HepG2 (cell line): ENCODE measurements at regions not wholly inside any gene's neighbourhood (a gene's known extent, or its start where the extent isn't known, plus 50 kb on each side); places are given as distances from the start of the nearest gene placed in this dataset.

Experiments
- ATAC-seq: fragments of 200-7000 bp; cut with Tn5 transposase; 3 replicates; pipeline ENCODE4 v1.9.1; 2020; ENCODE audit warnings: mild to moderate bottlenecking, moderate library complexity
- BruUV-seq: library from RNA; stranded (reverse); fragments of 400-500 nt; replicated peaks from 2 replicates; lab custom pipeline; 2021; lab: Mats Ljungman, UMichigan
- CTCF ChIA-PET: fragments of 300-600 bp; formaldehyde crosslinking; extraction: SDS; loops from one replicate; lab custom pipeline; 2021; ENCODE audit warnings: low total read pairs, inconsistent platforms, low intra/inter-chr PET ratio; lab: Yijun Ruan, JAX
- POLR2A ChIA-PET: fragments of 350-600 bp; sonication (Branson Sonifier 250); formaldehyde crosslinking; loops from one replicate; lab custom pipeline; 2020; ENCODE audit warnings: antibody characterized with exemption, inconsistent platforms; lab: Yijun Ruan, JAX
- DNase-seq: peaks from one replicate; pipeline ENCODE4 v3.0.0-alpha.2; 2015; ENCODE audit warnings: low spot score
- FAIRE-seq: peaks from 3 replicates; lab custom pipeline; 2011; peaks lifted over from hg19 to GRCh38; lab: Jason Lieb, UNC
- H2AFZ ChIP-seq: one replicate; pipeline ENCODE4 v1.6.1; 2011; ENCODE audit warnings: low read length, inconsistent platforms
- H3K27ac ChIP-seq: fragments of 300-600 bp; 3 replicates; pipeline ENCODE4 v1.8.0; 2011; ENCODE audit warnings: mixed run types, mild to moderate bottlenecking, mixed read lengths, low read length, inconsistent platforms; ENCODE audit not compliant: insufficient read depth; ENCODE audit errors: extremely low read length
- H3K27me3 ChIP-seq, 2 experiments: fragments of 200-600 bp in 1 of 2; 2 replicates in 1 of 2; 3 replicates in 1 of 2; pipeline versions ENCODE4 v1.6.0 to v1.8.0; 2011; ENCODE audit warnings: low read length in 2 of 2, mild to moderate bottlenecking in 2 of 2, moderate library complexity in 2 of 2, inconsistent platforms in 1 of 2; ENCODE audit not compliant: insufficient read depth in 2 of 2, control insufficient read depth in 1 of 2
- H3K36me3 ChIP-seq, 2 experiments: fragments of 200-600 bp in 1 of 2; replicated peaks in 1 of 2; 2 replicates in 1 of 2; 3 replicates in 1 of 2; pipeline versions ENCODE4 v1.5.1 to v1.8.0; 2011; ENCODE audit warnings: low read length in 2 of 2, inconsistent platforms in 1 of 2; ENCODE audit not compliant: insufficient read depth in 2 of 2, control insufficient read depth in 1 of 2
- H3K4me1 ChIP-seq: 2 replicates; pipeline ENCODE4 v1.5.1; 2012; ENCODE audit warnings: low read length, inconsistent platforms; ENCODE audit not compliant: insufficient read depth
- H3K4me2 ChIP-seq: 2 replicates; pipeline ENCODE4 v1.6.0; 2011; ENCODE audit warnings: low read depth, low read length, inconsistent platforms
- H3K4me3 ChIP-seq, 3 experiments: fragments of 200-600 bp in 1 of 3; sonication (generic), shearing (Covaris generic) in 1 of 3; replicated peaks in 1 of 3; 2 replicates each; pipeline ENCODE4 v1.5.1; 2011 to 2016; ENCODE audit warnings: low read length in 3 of 3, inconsistent platforms in 2 of 3, low read depth in 2 of 3, mild to moderate bottlenecking in 2 of 3, control low read depth in 1 of 3, mixed read lengths in 1 of 3; ENCODE audit not compliant: insufficient read depth in 1 of 3
- H3K79me2 ChIP-seq: one replicate; pipeline ENCODE4 v1.6.1; 2011; ENCODE audit warnings: low read length, inconsistent platforms; ENCODE audit not compliant: insufficient read depth
- H3K9ac ChIP-seq: 2 replicates; pipeline ENCODE4 v1.6.0; 2011; ENCODE audit warnings: mild to moderate bottlenecking, low read depth, low read length, inconsistent platforms; ENCODE audit not compliant: insufficient read depth
- H3K9me3 ChIP-seq: 2 replicates; pipeline ENCODE4 v1.5.1; 2012; ENCODE audit warnings: mild to moderate bottlenecking, low read length
- H4K20me1 ChIP-seq: 2 replicates; pipeline ENCODE4 v1.6.0; 2011; ENCODE audit warnings: inconsistent platforms, mild to moderate bottlenecking, low read length, moderate library complexity; ENCODE audit not compliant: insufficient read depth
- AHR ChIP-seq: IDR thresholded peaks from 2 replicates; pipeline ENCODE4 v1.6.1; 2018; ENCODE audit warnings: missing genetic modification reagents, missing compliant biosample characterization
- CTCF ChIP-seq: sonication (generic); formaldehyde crosslinking; IDR thresholded peaks from 2 replicates; pipeline ENCODE4 v1.5.0; 2020; ENCODE audit warnings: mild to moderate bottlenecking, missing genetic modification reagents, moderate library complexity
- JUN ChIP-seq: sonication (generic); formaldehyde crosslinking; IDR thresholded peaks from 2 replicates; pipeline ENCODE4 v1.4.0; 2020; ENCODE audit warnings: mild to moderate bottlenecking, missing genetic modification reagents
- MAF1 ChIP-seq: sonication (generic); formaldehyde crosslinking; IDR thresholded peaks from 2 replicates; pipeline ENCODE4 v1.5.0; 2020; ENCODE audit warnings: missing genetic modification reagents, borderline replicate concordance
- PTBP1 ChIP-seq: fragments of 200-400 bp; formaldehyde crosslinking; IDR thresholded peaks from 2 replicates; pipeline ENCODE4 v1.6.1; 2018; ENCODE audit warnings: low read length, low read depth; ENCODE audit not compliant: poor library complexity, severe bottlenecking
- SP1 ChIP-seq, 2 experiments: fragments of 450-650 bp in 1 of 2; sonication (generic) in 1 of 2; formaldehyde crosslinking in 1 of 2; IDR thresholded peaks; 2 replicates each; pipeline versions ENCODE4 v1.4.0 to v1.6.1; 2016 to 2020; ENCODE audit warnings: missing genetic modification reagents in 1 of 2
- STAG1 ChIP-seq: sonication (generic); formaldehyde crosslinking; IDR thresholded peaks from 2 replicates; pipeline ENCODE4 v1.4.0; 2020; ENCODE audit warnings: missing genetic modification reagents
- TAF15 ChIP-seq: fragments of 200-400 bp; formaldehyde crosslinking; IDR thresholded peaks from one replicate; pipeline ENCODE4 v1.6.1; 2018; ENCODE audit warnings: mild to moderate bottlenecking, low read depth, low read length; ENCODE audit not compliant: poor library complexity, severe bottlenecking
- ZBTB37 ChIP-seq: sonication (generic); formaldehyde crosslinking; IDR thresholded peaks from 2 replicates; pipeline ENCODE4 v1.4.0; 2020; ENCODE audit warnings: mild to moderate bottlenecking, missing genetic modification reagents
- ZBTB38 ChIP-seq: sonication (generic); formaldehyde crosslinking; IDR thresholded peaks from 2 replicates; pipeline ENCODE4 v1.5.1; 2020; ENCODE audit warnings: mild to moderate bottlenecking, missing genetic modification reagents
- ZKSCAN5 ChIP-seq: sonication (generic); formaldehyde crosslinking; IDR thresholded peaks from 2 replicates; pipeline ENCODE4 v1.5.1; 2020; ENCODE audit warnings: mild to moderate bottlenecking, missing genetic modification reagents
- ZNF124 ChIP-seq: sonication (generic); formaldehyde crosslinking; IDR thresholded peaks from 2 replicates; pipeline ENCODE4 v1.4.0; 2020; ENCODE audit warnings: missing genetic modification reagents
- ZNF251 ChIP-seq: sonication (generic); formaldehyde crosslinking; IDR thresholded peaks from 2 replicates; pipeline ENCODE4 v1.9.0; 2021; ENCODE audit warnings: mild to moderate bottlenecking, missing genetic modification reagents
- ZNF282 ChIP-seq: fragments of 450-650 bp; IDR thresholded peaks from 2 replicates; pipeline ENCODE4 v1.6.1; 2018; ENCODE audit not compliant: partially characterized antibody
- ZNF367 ChIP-seq: sonication (generic); formaldehyde crosslinking; IDR thresholded peaks from 2 replicates; pipeline ENCODE4 v1.4.0; 2020; ENCODE audit warnings: missing genetic modification reagents, borderline replicate concordance
- ZNF557 ChIP-seq: sonication (generic); formaldehyde crosslinking; IDR thresholded peaks from 2 replicates; pipeline ENCODE4 v1.4.0; 2020; ENCODE audit warnings: missing genetic modification reagents
- ZNF570 ChIP-seq: sonication (generic); formaldehyde crosslinking; IDR thresholded peaks from 2 replicates; pipeline ENCODE4 v1.4.0; 2020; ENCODE audit warnings: mild to moderate bottlenecking, missing genetic modification reagents, borderline replicate concordance
- WGBS: methylation state at CpG from one replicate; pipeline ENCODE4 v1.1.6; 2017; ENCODE audit warnings: low lambda C conversion rate; 5-methylcytosine and 5-hydroxymethylcytosine counted together
- in situ Hi-C: cut with HindIII; loops from 2 replicates; pipeline ENCODE4 v1.10.0; 2017; ENCODE audit warnings: low pct_unique_long_range_greater_than_20kb; ENCODE audit not compliant: extremely low pct_ligation_motif_present
- intact Hi-C: fragments of 100-400 bp; cut with micrococcal nuclease; formaldehyde crosslinking; loops from one replicate; pipeline ENCODE4 v1.10.0; 2022; ENCODE audit not compliant: unreplicated experiment

- POLR2A ChIA-PET = no interaction called here
- no peak for DNase-seq
- no TSS peak for BruUV-seq
- Histone ChIP-seq H3K4me3 (no peak overlapping the region), H2AFZ (no peak overlapping the region), H3K4me1 (no peaks in the 10 kb centered on the region), H3K4me2 (no peak overlapping the region), H3K9ac (no peak overlapping the region), H4K20me1 (no peaks in the 10 kb centered on the region), H3K27ac (no peak overlapping the region), H3K36me3 (no peaks in the 10 kb centered on the region), H3K9me3 (no peaks in the 10 kb centered on the region), H3K79me2 (no peaks in the 10 kb centered on the region), H3K27me3 (peaks cover 0 to 9% of the 10 kb centered on the region in 2 experiments; a peak in 2 of 5 replicates)
- FAIRE-seq = no peak
- TF ChIP-seq ZNF570 (CRISPR knock-in tag) = no peak
- TF ChIP-seq ZBTB38 = no peak
- TF ChIP-seq JUN (CRISPR knock-in tag) = no peak
- TF ChIP-seq ZKSCAN5 (CRISPR knock-in tag) = no peak
- no peak for TF ChIP-seq ZNF367 (CRISPR knock-in tag)
- no peak for TF ChIP-seq AHR
- no peak for TF ChIP-seq ZNF282
- CTCF ChIA-PET = no interaction called here
- no peak for ATAC-seq
- in situ Hi-C loops = no loop called here
- WGBS = 31% methylated on average over 7 of the region's 9 CpGs
- intact Hi-C loops = no loop called here
Measured at GRCh38 chr10:35884657-35885071, 242.6 kb upstream of the FZD8 start.

GRCh38 chr10:35882422-35883150 lies 240.5 kb upstream of the FZD8 start:
- POLR2A ChIA-PET = no interaction called here
- Histone ChIP-seq H3K4me3 (no peak overlapping the region), H2AFZ (no peak overlapping the region), H4K20me1 (no peaks in the 10 kb centered on the region), H3K9me3 (no peaks in the 10 kb centered on the region), H3K9ac (no peak overlapping the region), H3K36me3 (no peaks in the 10 kb centered on the region), H3K27ac (no peak overlapping the region), H3K4me1 (no peaks in the 10 kb centered on the region), H3K79me2 (no peaks in the 10 kb centered on the region), H3K27me3 (peaks cover 0 to 9% of the 10 kb centered on the region in 2 experiments; a peak in 2 of 5 replicates), H3K4me2 (no peak overlapping the region)
- WGBS = 10% methylated on average over 9 of the region's 9 CpGs
- FAIRE-seq = no peak
- no TSS peak for BruUV-seq
- in situ Hi-C loops (no loop called here), intact Hi-C loops (no loop called here)
- no peak; the same call in 2 of the 3 replicates for ATAC-seq
- DNase-seq = no peak
- CTCF ChIA-PET = no interaction called here
- TF ChIP-seq ZBTB37 (CRISPR knock-in tag) (no peak), ZNF251 (CRISPR knock-in tag) (no peak), PTBP1 (no peak), TAF15 (no peak), ZNF124 (CRISPR knock-in tag) (no peak), MAF1 (CRISPR knock-in tag) (no peak), ZNF557 (CRISPR knock-in tag) (no peak), SP1 (IDR thresholded peaks at IDR 0.05) (no peak), SP1 (CRISPR knock-in tag; IDR thresholded peaks at IDR 0.05) (no peak), STAG1 (0 out of 2 replicates have a peak, but pooled peaks have one; percentile 15), CTCF (CRISPR knock-in tag) (0 out of 2 replicates have a peak, but pooled peaks have one; percentile 26)
